Loucy (cell line): ENCODE measurements at regions not wholly inside any gene's neighbourhood (a gene's known extent, or its start where the extent isn't known, plus 50 kb on each side); places are given as distances from the start of the nearest gene placed in this dataset.

Experiments used
- H2AFZ ChIP-seq: fragments of 200-600 bp; sonication (generic); 2 replicates; pipeline ENCODE4 v1.6.0; 2016; ENCODE audit warnings: antibody characterized with exemption, mild to moderate bottlenecking, low read length, moderate library complexity
- H3F3A ChIP-seq: fragments of 200-600 bp; 2 replicates; pipeline ENCODE4 v1.6.0; 2016; ENCODE audit warnings: antibody characterized with exemption, low read depth, mild to moderate bottlenecking
- H3K27me3 ChIP-seq: fragments of 200-600 bp; sonication (generic); 2 replicates; pipeline ENCODE4 v1.6.1; 2014; ENCODE audit warnings: low read length, mild to moderate bottlenecking; ENCODE audit not compliant: insufficient read depth, poor library complexity, severe bottlenecking
- H3K36me3 ChIP-seq: fragments of 200-600 bp; sonication (generic); 2 replicates; pipeline ENCODE4 v1.6.1; 2016; ENCODE audit warnings: low read length; ENCODE audit not compliant: insufficient read depth
- H3K4me1 ChIP-seq: fragments of 200-600 bp; sonication (generic); 2 replicates; pipeline ENCODE4 v1.5.1; 2014; ENCODE audit warnings: low read length, mild to moderate bottlenecking; ENCODE audit not compliant: insufficient read depth, poor library complexity, severe bottlenecking
- H3K4me2 ChIP-seq: fragments of 200-600 bp; sonication (generic); 2 replicates; pipeline ENCODE4 v1.6.0; 2014; ENCODE audit warnings: antibody characterized with exemption, low read length, low read depth, mild to moderate bottlenecking; ENCODE audit not compliant: poor library complexity, severe bottlenecking
- H3K4me3 ChIP-seq: fragments of 200-600 bp; sonication (generic); 2 replicates; pipeline ENCODE4 v1.5.1; 2014; ENCODE audit warnings: low read length, mild to moderate bottlenecking, mixed read lengths; ENCODE audit not compliant: poor library complexity, severe bottlenecking
- H3K79me2 ChIP-seq: fragments of 200-600 bp; sonication (generic); 2 replicates; pipeline ENCODE4 v1.6.1; 2014; ENCODE audit warnings: low read length; ENCODE audit not compliant: insufficient read depth
- H3K9ac ChIP-seq: fragments of 200-600 bp; sonication (generic); 2 replicates; pipeline ENCODE4 v1.6.0; 2014; ENCODE audit warnings: mild to moderate bottlenecking, low read depth, low read length, moderate library complexity; ENCODE audit not compliant: poor library complexity, severe bottlenecking
- H3K9me2 ChIP-seq: fragments of 200-600 bp; sonication (generic); replicated peaks from 2 replicates; pipeline ENCODE4 v1.6.1; 2016; ENCODE audit warnings: low read depth, low read length, mixed read lengths
- H3K9me3 ChIP-seq: fragments of 200-600 bp; sonication (generic); 2 replicates; pipeline ENCODE4 v1.6.1; 2014; ENCODE audit warnings: mild to moderate bottlenecking, antibody characterized with exemption, low read length, low read depth; ENCODE audit not compliant: insufficient read depth
- H4K20me1 ChIP-seq: fragments of 200-600 bp; sonication (generic); 2 replicates; pipeline ENCODE4 v1.6.0; 2014; ENCODE audit warnings: antibody characterized with exemption, low read length, mild to moderate bottlenecking; ENCODE audit not compliant: insufficient read depth, poor library complexity, severe bottlenecking
- CTCF ChIP-seq: fragments of 200-600 bp; sonication (generic); conservative IDR thresholded peaks from 2 replicates; pipeline ENCODE4 v1.5.1; 2014; ENCODE audit warnings: mild to moderate bottlenecking, antibody characterized with exemption, low read length
- EZH2phosphoT487 ChIP-seq: fragments of 200-600 bp; IDR thresholded peaks from 2 replicates; pipeline ENCODE4 v1.6.1; 2018; ENCODE audit warnings: antibody characterized with exemption, mild to moderate bottlenecking, moderate library complexity, borderline replicate concordance

GRCh38 chr4:16294455-16294854 lies 68.2 kb upstream of the TAPT1 start:
- no peaks in the 10 kb centered on the region for H3K36me3 ChIP-seq
- H3K4me2 ChIP-seq: no peak overlapping the region
- no peaks in the 10 kb centered on the region for H3F3A ChIP-seq
- no peak for TF ChIP-seq CTCF
- peaks cover 3% of the 10 kb centered on the region for H3K4me1 ChIP-seq
- H3K79me2 ChIP-seq: no peaks in the 10 kb centered on the region
- H4K20me1 ChIP-seq: no peaks in the 10 kb centered on the region
- H3K9me2 ChIP-seq: no peaks in the 10 kb centered on the region
- no peak overlapping the region for H2AFZ ChIP-seq
- no peak overlapping the region for H3K9ac ChIP-seq
- no peaks in the 10 kb centered on the region for H3K27me3 ChIP-seq
- H3K9me3 ChIP-seq: no peaks in the 10 kb centered on the region
- H3K4me3 ChIP-seq: no peak overlapping the region

GRCh38 chr4:16293210-16293838 lies 67.1 kb upstream of the TAPT1 start:
- Histone ChIP-seq H4K20me1 (no peaks in the 10 kb centered on the region), H3K4me2 (no peak overlapping the region), H3K79me2 (no peaks in the 10 kb centered on the region), H3K9me2 (no peaks in the 10 kb centered on the region), H3K27me3 (no peaks in the 10 kb centered on the region), H3F3A (no peaks in the 10 kb centered on the region), H3K4me3 (no peak overlapping the region), H2AFZ (no peak overlapping the region), H3K36me3 (no peaks in the 10 kb centered on the region), H3K9me3 (no peaks in the 10 kb centered on the region), H3K9ac (no peak overlapping the region), H3K4me1 (peaks cover 3% of the 10 kb centered on the region)
- no peak for TF ChIP-seq CTCF
- TF ChIP-seq EZH2phosphoT487: no peak

GRCh38 chr4:16292585-16292984 lies 66.3 kb upstream of the TAPT1 start:
- no peak overlapping the region for H3K4me2 ChIP-seq
- no peaks in the 10 kb centered on the region for H3K27me3 ChIP-seq
- no peaks in the 10 kb centered on the region for H3K9me2 ChIP-seq
- H3K9me3 ChIP-seq: no peaks in the 10 kb centered on the region
- no peak for TF ChIP-seq EZH2phosphoT487
- TF ChIP-seq CTCF: no peak
- peaks cover 3% of the 10 kb centered on the region for H3K4me1 ChIP-seq
- no peaks in the 10 kb centered on the region for H3F3A ChIP-seq
- no peaks in the 10 kb centered on the region for H3K79me2 ChIP-seq
- H4K20me1 ChIP-seq: no peaks in the 10 kb centered on the region
- H3K9ac ChIP-seq: no peak overlapping the region
- H3K4me3 ChIP-seq: no peak overlapping the region
- H2AFZ ChIP-seq: no peak overlapping the region
- H3K36me3 ChIP-seq: no peaks in the 10 kb centered on the region
